Left lobe of liver (tissue), 2 donors: ENCODE measurements at regions not wholly inside any gene's neighbourhood (a gene's known extent, or its start where the extent isn't known, plus 50 kb on each side); places are given as distances from the start of the nearest gene placed in this dataset.
"Not testable (repeated sequence)": the region's sequence is repeated elsewhere in the genome, so short reads cannot be mapped to it uniquely, and the experiment has no call there.

Experiments used
- ATAC-seq: fragments of 200-7000 bp; cut with Tn5 transposase; one replicate; pipeline ENCODE4 v1.9.1; 2020; ENCODE audit warnings: mild to moderate bottlenecking, moderate library complexity
- DNase-seq: peaks from one replicate; pipeline ENCODE4 v3.0.0-alpha.2; 2020; ENCODE audit warnings: low spot score
- donor health status: DM: no; HTN: no; CAD: no; lungs with moderate emphysema.
- donor health status: DM: no; HTN: yes; CAD: no.

GRCh38 chr3:118245312-118245711, 789.3 kb downstream of the IGSF11 start:
- ATAC-seq (no peak), DNase-seq (no peak)

DNA sequence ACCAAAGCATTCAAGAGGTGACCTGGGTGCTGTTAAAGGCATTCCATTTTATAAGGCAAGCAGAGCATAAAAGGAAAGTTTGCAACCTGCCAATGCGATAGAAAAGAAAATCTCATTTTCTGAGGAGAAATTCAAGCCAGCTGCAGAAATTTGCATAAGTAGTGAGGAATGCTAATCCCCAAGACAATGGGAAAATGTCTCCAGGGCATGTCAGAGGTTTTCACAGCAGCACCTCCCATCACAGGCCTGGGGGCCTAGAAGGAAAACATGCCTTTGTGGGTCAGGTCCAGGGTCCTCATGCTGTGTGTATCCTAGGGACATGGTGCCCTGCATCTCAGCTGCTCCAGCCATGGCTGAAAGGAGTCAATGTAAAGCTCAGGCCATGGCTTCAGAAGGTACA, 775.8 kb downstream of the IGSF11 start:
- not testable (repeated sequence) for ATAC-seq, DNase-seq

- ATAC-seq (no peak), DNase-seq (no peak)
These were observed 771.7 kb downstream of the IGSF11 start for GRCh38 chr3:118262800-118263402.

GRCh38 chr3:118267588-118267987, 767.1 kb downstream of the IGSF11 start:
- ATAC-seq = no peak
- no peak for DNase-seq

DNA sequence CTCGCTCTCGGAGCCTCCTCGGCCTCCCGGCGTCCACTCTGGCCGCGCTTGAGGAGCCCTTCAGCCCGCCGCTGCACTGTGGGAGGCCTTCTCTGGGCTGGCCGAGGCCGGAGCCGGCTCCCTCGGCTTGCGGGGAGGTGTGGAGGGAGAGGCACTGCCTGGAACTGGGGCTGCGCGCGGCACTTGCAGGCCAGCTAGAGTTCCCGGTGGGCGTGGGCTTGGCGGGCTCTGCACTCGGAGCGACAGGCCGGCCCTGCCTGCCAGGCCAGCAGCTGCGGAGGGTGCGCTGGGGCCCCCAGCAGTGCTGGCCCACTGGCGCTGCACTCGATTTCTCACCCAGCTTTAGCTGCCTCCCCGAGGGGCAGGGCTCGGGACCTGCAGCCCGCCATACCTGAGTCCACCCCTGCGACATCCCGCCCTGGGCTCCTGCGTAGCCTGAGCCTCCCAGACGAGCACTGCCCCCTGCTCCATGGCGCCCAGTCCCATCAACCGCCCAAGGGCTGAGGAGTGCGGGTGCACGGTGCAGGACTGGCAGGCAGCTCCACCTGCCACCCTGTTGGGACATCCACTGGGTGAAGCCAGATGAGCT, 765.0 kb downstream of the IGSF11 start:
- ATAC-seq (no peak), DNase-seq (no peak)

DNA sequence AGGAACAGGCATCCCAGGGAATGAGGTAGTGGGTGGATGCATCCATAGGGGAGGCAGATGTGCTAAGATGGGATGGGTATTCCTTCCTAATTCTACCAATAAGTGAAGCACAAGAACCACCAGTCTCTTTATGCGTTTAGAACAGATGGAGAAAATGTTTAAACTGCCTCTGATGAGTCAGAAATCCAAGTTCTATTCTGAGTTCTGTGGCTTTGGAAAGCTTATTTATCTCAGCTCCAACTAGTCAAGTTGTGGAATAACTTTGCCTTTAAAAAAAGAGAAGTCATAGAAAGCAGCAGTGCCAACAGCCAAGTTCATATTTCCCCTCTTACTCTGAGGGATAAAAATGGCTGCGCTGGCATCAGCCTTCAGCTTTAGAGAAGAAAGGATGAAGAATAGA, 761.7 kb downstream of the IGSF11 start:
- no peak for DNase-seq
- ATAC-seq = no peak

DNA sequence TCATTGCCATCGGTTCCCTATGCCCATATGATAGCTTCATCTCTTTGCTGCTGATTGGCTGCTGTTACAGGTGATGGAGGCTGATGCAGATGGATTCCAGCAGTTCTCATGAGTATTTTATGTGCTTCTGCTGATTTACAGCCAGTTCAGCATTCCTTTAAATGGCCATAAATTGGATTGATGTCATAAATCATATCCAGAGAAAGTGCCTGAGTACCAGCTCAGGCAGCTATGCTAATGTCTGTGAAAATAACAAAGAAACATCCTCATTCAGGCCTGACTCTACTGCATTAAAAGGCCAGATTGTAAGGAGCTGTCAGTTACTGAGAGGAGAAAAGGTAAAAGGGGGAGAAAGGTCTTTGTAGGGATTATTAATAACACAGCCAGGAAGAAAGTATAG, 756.8 kb downstream of the IGSF11 start:
- DNase-seq (no peak), ATAC-seq (no peak)

DNA sequence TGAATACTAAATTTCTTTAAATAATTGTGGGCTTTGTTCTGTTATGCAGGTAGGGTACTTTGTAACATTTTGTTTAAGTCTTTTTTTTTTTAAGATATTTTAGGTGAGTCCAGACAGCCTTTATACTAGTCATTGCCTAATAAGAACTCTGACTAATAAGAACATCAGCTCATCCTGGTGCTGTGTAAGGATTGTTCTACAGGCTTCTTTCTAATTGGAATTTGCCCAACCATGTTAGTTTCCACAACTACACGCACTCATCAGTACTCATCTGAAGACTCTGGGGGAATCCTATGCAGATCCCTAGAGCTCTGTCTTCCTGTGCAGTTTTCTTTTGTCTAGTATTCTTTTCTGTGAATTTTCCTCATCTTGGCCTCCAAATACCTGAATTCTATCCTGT, 741.8 kb downstream of the IGSF11 start:
- DNase-seq (no peak), ATAC-seq (no peak)

DNA sequence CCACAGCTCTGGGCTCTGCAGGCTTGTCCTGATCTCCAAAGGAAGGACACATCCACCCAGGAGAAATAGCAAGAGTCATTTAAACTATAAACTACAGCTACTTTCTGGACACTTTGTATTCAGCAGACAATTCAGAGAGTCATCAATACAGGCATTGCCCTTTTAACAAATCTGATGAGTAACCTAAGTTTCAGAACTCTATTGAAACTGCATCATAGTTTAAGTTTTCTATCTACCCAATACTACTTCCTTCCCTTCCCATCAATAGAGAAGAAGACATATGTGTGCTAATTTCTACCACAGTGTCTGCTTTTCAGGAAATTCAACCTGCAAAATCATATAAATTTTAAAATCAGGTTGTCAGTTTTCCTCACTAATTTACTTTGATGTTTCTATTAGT, 736.5 kb downstream of the IGSF11 start:
- no peak for ATAC-seq
- no peak for DNase-seq

- peak; percentile 83 for ATAC-seq
- no peak for DNase-seq
These were observed 730.1 kb downstream of the IGSF11 start for GRCh38 chr3:118304557-118304956.

DNA sequence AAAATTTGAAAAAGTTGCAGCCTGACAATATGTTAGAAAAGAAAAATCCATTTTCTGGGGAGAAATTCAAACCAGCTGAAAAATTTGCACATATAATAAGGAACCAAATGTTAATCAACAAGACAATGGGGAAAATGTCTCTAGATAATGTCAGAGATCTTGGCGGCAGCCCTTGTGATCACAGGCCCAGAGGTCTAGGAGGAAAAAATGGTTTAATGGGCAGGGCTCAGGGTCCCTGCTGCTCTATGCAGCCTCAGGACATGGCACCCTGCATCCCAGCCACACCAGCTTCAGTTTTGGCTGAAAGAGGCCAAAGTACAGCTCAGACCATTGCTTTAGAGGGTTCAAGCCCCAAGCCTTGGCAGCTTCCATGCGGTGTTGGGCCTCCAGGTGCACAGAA, 701.9 kb downstream of the IGSF11 start:
- no peak for ATAC-seq

DNA sequence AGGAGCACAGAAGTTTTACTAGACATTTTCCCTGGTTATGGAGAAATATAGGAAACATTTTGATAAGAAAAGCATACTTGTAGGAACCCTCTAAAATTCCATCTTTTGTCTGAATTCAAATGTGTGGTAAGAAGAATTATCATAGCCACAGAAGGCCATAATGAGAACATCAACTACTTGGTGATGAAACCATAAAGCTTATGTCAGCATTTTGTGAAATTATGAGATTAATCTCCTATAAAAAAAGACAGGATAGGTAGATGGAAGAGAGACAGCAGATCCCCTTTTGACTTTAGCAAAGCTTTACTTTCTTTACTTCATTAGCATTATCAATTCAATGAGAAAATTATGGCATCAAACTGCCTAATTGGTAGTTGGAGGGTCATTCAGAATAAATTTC, 697.0 kb downstream of the IGSF11 start:
- ATAC-seq = no peak
- DNase-seq = no peak

More for the DNA sequence above, 701.9 kb downstream of the IGSF11 start:
- no peak for DNase-seq

- ATAC-seq = no peak
- DNase-seq = no peak
These were observed 687.1 kb downstream of the IGSF11 start for GRCh38 chr3:118347396-118348168.

- DNase-seq (no peak), ATAC-seq (no peak)
These were observed 686.5 kb downstream of the IGSF11 start for GRCh38 chr3:118348169-118348557.

DNA sequence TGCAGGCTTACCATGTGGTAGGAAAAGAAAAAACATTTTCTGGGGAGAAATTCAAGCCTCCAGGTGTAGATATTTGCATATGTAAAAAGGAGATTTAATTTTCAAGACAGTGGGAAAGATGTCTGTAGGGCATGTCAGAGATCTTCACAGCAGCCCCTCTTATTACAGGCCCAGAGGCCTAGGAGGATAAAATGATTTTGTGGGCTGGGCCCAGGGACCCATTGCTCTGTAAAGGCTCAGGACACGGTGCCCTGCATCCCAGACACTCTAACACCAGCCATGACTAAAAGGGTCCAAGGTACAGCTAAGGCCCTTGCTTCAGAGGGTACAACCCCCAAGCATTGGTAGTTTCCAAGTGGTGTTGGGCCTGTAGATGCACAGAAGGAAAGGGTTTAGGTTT, 680.1 kb downstream of the IGSF11 start:
- ATAC-seq = no peak
- no peak for DNase-seq

GRCh38 chr3:118369892-118370491, 664.7 kb downstream of the IGSF11 start:
- no peak for DNase-seq
- no peak for ATAC-seq

GRCh38 chr3:118380576-118380975, 654.1 kb downstream of the IGSF11 start:
- ATAC-seq (no peak), DNase-seq (no peak)

GRCh38 chr3:118396491-118396890, 638.2 kb downstream of the IGSF11 start:
- DNase-seq (no peak), ATAC-seq (no peak)

GRCh38 chr3:118400086-118400485, 634.6 kb downstream of the IGSF11 start:
- no peak for DNase-seq
- ATAC-seq = no peak

DNA sequence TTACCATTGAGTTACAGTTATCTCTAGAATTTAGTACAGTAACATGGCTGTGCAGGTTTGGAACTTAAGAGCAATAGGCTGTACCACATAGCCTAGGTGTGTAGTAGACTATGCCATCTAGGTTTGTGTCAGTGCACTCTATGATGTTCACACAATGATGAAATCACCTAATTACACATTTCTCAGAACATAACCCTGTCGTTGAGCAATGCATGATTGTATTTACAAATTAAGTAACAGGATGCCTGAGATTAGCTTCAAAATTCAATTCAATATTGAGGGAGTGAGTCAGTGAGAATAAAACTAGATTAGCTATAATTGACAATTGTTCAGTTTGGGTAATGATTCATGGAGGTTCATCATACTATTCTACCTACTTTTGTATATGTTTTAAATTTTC, 633.8 kb downstream of the IGSF11 start:
- peak; percentile 77 for ATAC-seq
- DNase-seq = no peak

DNA sequence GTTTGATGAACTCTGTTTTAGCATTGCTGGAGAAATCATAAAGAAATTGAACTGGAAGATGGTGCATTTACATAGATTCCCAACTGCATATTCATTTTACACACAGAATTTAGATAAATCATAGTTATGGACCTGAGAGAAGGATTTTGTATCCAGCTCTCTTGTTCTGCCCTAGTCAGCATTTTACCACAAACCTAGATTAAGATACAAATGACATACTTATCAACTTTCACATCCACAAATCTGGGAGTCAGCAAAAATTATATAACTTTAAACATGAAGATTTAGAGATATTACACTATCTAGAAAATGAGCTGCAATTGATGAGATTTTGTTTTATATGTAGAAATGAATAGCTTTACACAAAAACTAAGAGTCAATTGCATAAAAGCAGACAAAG, 632.8 kb downstream of the IGSF11 start:
- no peak for DNase-seq
- ATAC-seq = no peak

DNA sequence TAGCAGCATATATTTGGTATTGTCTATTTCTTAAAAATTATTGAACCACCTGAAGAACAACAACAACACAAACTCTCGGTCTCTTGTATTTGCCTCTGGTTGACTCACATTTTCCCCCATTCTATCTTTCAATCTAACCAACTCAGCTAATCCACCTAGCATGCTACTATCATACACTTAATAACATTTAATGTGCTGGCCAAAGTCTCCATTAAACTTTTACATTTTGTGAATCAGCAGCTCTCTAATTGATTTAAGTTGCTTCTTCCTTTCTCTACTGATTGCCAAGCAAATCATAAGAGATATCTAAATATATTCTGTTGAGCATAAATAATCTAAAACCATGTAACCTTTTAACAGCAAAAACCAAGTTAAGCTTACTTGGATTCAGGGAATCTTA, 631.7 kb downstream of the IGSF11 start:
- ATAC-seq = no peak
- no peak for DNase-seq
